Loucy (cell line): ENCODE measurements at regions not wholly inside any gene's neighbourhood (a gene's known extent, or its start where the extent isn't known, plus 50 kb on each side); places are given as distances from the start of the nearest gene placed in this dataset.

Source experiments
- CTCF ChIP-seq: fragments of 200-600 bp; sonication (generic); conservative IDR thresholded peaks from 2 replicates; pipeline ENCODE4 v1.5.1; 2014; ENCODE audit warnings: mild to moderate bottlenecking, antibody characterized with exemption, low read length
- EZH2phosphoT487 ChIP-seq: fragments of 200-600 bp; IDR thresholded peaks from 2 replicates; pipeline ENCODE4 v1.6.1; 2018; ENCODE audit warnings: antibody characterized with exemption, mild to moderate bottlenecking, moderate library complexity, borderline replicate concordance

GRCh38 chr1:60936591-60937342, 145.6 kb upstream of the NFIA start:
- TF ChIP-seq CTCF (no peak), EZH2phosphoT487 (no peak)
